ENCODE measurements at regions not wholly inside any gene's neighbourhood (a gene's known extent, or its start where the extent isn't known, plus 50 kb on each side); places are given as distances from the start of the nearest gene placed in this dataset.

DNA sequence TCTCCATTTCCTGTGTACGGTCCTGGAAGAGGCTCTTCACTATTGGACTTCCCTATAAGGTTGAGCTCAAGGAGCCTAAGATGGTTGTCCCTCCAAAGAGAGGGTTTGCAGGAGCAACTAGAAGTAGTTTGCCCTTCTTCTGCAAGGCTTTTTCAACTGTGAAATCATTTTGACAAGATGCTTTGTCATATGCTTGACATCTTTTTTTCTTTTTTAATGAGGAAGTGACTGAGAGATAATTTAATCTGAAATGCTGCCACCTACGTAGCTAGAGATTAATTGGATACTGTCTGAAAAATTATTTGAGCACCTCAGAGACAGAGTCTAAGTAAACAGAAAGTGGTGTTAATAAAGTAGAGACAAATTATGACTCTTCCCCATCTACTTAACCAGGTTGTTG, 97.0 kb downstream of the CHRM3 start:
- Histone ChIP-seq H3K9ac (ENCODE audit: low read length) (no peak overlapping the region), H3K4me2 (ENCODE audit: low read length) (0 out of 2 replicates have a peak overlapping the region, but pooled peaks have one; percentile 25), H3K9me3 (ENCODE audit: low read length) (0 out of 2 replicates have a peak, but pooled peaks cover 18% of the 10 kb centered on the region), H4K20me1 (ENCODE audit: low read length) (no peaks in the 10 kb centered on the region), H3K36me3 (ENCODE audit: low read depth, low read length) (no peaks in the 10 kb centered on the region; the same call in 1 of the 2 replicates), H3K4me3 (ENCODE audit: low read length) (no peak overlapping the region), H3K79me2 (ENCODE audit: low read length) (no peaks in the 10 kb centered on the region), H3K27ac (ENCODE audit: low read length) (no peak overlapping the region), H2AFZ (ENCODE audit: low read length) (0 out of 2 replicates have a peak overlapping the region, but pooled peaks have one; percentile 22), H3K4me1 (ENCODE audit: insufficient read depth, low read length) (peaks cover 26% of the 10 kb centered on the region), H3K27me3 (ENCODE audit: low read length) (no peaks in the 10 kb centered on the region), H3F3A (ENCODE audit: low read length, unreplicated experiment) (no peaks in the 10 kb centered on the region), H3K9me2 (replicated peaks; ENCODE audit: low read length) (no peaks in the 10 kb centered on the region)
- intact Hi-C loops (cut with micrococcal nuclease), result loop anchor here (2.0 to 5.0 kb wide), 3 partner anchors 36 to 199 kb away; no protein-coding TSS in a partner anchor
- ChIA-PET CTCF (no interaction called here), POLR2A (ENCODE audit: unreplicated experiment) (interaction anchor here (0.6 kb wide), 2 partner anchors 15 to 122 kb away, joined by 8 to 42 read pairs; no protein-coding TSS in a partner anchor)
- no TSS peak for BruUV-seq (replicated peaks)
- DNase-seq (no peak), ATAC-seq (no peak)
- TF ChIP-seq EZH2phosphoT487 (IDR thresholded peaks at IDR 0.05; ENCODE audit: borderline replicate concordance, low read length) (no peak), EZH2 (IDR thresholded peaks at IDR 0.05; ENCODE audit: low read length, unreplicated experiment) (no peak)
- TF ChIP-seq, protein P1, sequence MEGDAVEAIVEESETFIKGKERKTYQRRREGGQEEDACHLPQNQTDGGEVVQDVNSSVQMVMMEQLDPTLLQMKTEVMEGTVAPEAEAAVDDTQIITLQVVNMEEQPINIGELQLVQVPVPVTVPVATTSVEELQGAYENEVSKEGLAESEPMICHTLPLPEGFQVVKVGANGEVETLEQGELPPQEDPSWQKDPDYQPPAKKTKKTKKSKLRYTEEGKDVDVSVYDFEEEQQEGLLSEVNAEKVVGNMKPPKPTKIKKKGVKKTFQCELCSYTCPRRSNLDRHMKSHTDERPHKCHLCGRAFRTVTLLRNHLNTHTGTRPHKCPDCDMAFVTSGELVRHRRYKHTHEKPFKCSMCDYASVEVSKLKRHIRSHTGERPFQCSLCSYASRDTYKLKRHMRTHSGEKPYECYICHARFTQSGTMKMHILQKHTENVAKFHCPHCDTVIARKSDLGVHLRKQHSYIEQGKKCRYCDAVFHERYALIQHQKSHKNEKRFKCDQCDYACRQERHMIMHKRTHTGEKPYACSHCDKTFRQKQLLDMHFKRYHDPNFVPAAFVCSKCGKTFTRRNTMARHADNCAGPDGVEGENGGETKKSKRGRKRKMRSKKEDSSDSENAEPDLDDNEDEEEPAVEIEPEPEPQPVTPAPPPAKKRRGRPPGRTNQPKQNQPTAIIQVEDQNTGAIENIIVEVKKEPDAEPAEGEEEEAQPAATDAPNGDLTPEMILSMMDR (conservative IDR thresholded peaks at IDR 0.05; ENCODE audit: low read depth, low read length), result no peak

DNA sequence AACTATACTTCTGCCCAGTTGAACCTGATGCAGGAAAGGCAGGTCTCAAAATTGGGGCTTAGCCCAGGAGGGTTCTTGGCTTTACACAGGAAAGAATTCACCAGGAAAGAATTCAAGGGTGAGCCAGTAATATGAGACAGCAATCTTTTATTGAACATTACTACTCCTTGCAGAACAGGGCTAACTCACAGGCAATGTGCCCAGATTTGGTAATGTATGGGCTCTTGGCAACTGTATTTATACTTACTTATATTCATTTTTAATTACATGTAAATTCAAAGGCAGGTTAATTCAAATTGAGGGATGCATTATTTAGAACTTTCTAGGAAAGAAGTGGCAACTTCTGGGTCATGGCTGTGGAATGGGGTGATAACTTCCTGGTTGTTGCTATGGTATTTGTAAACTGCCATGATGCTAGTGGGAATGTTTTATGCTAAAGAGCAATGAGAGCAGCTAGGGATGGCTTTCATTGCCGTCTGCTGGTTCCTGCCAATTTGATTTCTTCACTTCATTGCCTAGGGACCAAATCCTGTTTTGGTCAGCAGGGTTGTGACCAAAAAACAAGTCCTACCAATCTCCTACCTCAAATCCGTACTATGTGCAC, 107.5 kb downstream of the CHRM3 start:
- Histone ChIP-seq H3K9me2 (replicated peaks; ENCODE audit: low read length) (no peaks in the 10 kb centered on the region), H3K4me3 (ENCODE audit: low read length) (no peak overlapping the region), H3K27ac (ENCODE audit: low read length) (peak overlapping the region; percentile 34), H3F3A (ENCODE audit: low read length, unreplicated experiment) (no peaks in the 10 kb centered on the region), H4K20me1 (ENCODE audit: low read length) (no peaks in the 10 kb centered on the region), H3K27me3 (ENCODE audit: low read length) (no peaks in the 10 kb centered on the region), H3K4me1 (ENCODE audit: insufficient read depth, low read length) (peaks cover 16% of the 10 kb centered on the region), H3K4me2 (ENCODE audit: low read length) (peak overlapping the region; percentile 57), H3K9ac (ENCODE audit: low read length) (no peak overlapping the region), H3K9me3 (ENCODE audit: low read length) (no peaks in the 10 kb centered on the region), H3K36me3 (ENCODE audit: low read depth, low read length) (no peaks in the 10 kb centered on the region), H2AFZ (ENCODE audit: low read length) (no peak overlapping the region), H3K79me2 (ENCODE audit: low read length) (no peaks in the 10 kb centered on the region)
- intact Hi-C loops (cut with micrococcal nuclease), result loop anchor here (2.0 kb wide), 1 partner anchor 47 kb away; no protein-coding TSS in a partner anchor
- ATAC-seq (peak; percentile 96), DNase-seq (peak; percentile 86)
- ChIA-PET CTCF (no interaction called here), POLR2A (ENCODE audit: unreplicated experiment) (no interaction called here)
- TSS peak; percentile 7 for BruUV-seq (replicated peaks)
- no peak for TF ChIP-seq EZH2 (IDR thresholded peaks at IDR 0.05; ENCODE audit: low read length, unreplicated experiment)
- TF ChIP-seq, protein P1 (conservative IDR thresholded peaks at IDR 0.05; ENCODE audit: low read depth, low read length), result no peak
- no peak for TF ChIP-seq EZH2phosphoT487 (IDR thresholded peaks at IDR 0.05; ENCODE audit: borderline replicate concordance, low read length)

DNA sequence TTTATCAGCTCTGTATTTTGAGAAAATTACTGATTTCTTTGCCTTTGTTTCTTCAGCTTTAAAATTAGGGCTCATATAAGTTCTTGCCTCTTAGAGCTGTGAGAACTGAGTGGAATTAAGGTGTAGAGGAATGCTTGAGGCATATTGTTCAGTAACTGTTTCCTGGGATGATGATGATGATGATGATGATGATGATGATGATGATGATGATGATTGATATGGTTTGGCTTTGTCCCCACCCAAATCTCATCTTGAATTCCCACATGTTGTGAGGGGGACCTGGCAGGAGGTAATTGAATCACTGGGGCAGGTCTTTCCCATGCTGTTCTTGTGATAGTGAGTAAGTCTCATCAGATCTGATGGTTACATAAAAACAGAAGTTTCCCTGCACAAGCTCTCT, 118.7 kb downstream of the CHRM3 start:
- Histone ChIP-seq H3K27me3 (ENCODE audit: low read length) (no peaks in the 10 kb centered on the region), H3K27ac (ENCODE audit: low read length) (no peak overlapping the region), H3K4me3 (ENCODE audit: low read length) (no peak overlapping the region), H3K36me3 (ENCODE audit: low read depth, low read length) (no peaks in the 10 kb centered on the region), H3K9me2 (replicated peaks; ENCODE audit: low read length) (no peaks in the 10 kb centered on the region), H3K9ac (ENCODE audit: low read length) (no peak overlapping the region), H3F3A (ENCODE audit: low read length, unreplicated experiment) (no peaks in the 10 kb centered on the region), H3K4me1 (ENCODE audit: insufficient read depth, low read length) (no peaks in the 10 kb centered on the region), H3K79me2 (ENCODE audit: low read length) (no peaks in the 10 kb centered on the region), H2AFZ (ENCODE audit: low read length) (no peak overlapping the region), H3K9me3 (ENCODE audit: low read length) (peaks cover 5% of the 10 kb centered on the region; the same call in 1 of the 2 replicates), H4K20me1 (ENCODE audit: low read length) (no peaks in the 10 kb centered on the region), H3K4me2 (ENCODE audit: low read length) (no peak overlapping the region)
- DNase-seq, result no peak
- TF ChIP-seq EZH2 (IDR thresholded peaks at IDR 0.05; ENCODE audit: low read length, unreplicated experiment) (no peak), EZH2phosphoT487 (IDR thresholded peaks at IDR 0.05; ENCODE audit: borderline replicate concordance, low read length) (no peak)
- TF ChIP-seq, protein P1 (conservative IDR thresholded peaks at IDR 0.05; ENCODE audit: low read depth, low read length), result no peak
- CTCF ChIA-PET, result no interaction called here
- intact Hi-C loops (cut with micrococcal nuclease), result no loop called here
- ATAC-seq, result no peak
- POLR2A ChIA-PET (ENCODE audit: unreplicated experiment), result no interaction called here
- no TSS peak for BruUV-seq (replicated peaks)

Data from PC-3 (cell line).